Thyroid gland (tissue), 4 donors: ENCODE measurements at regions not wholly inside any gene's neighbourhood (a gene's known extent, or its start where the extent isn't known, plus 50 kb on each side); places are given as distances from the start of the nearest gene placed in this dataset.

Experiments
- DNase-seq, 2 donors: peaks; one replicate each; pipeline ENCODE4 v3.0.0-alpha.2; 2019
- H3K27ac ChIP-seq, 3 donors: fragments of 200-600 bp; sonication (generic); 1 replicate in 2 of 3; 2 replicates in 1 of 3; pipeline ENCODE4 v1.5.1; 2016 to 2019; ENCODE audit warnings: mild to moderate bottlenecking in 1 of 3, moderate library complexity in 1 of 3
- H3K27me3 ChIP-seq: fragments of 200-600 bp; sonication (generic); one replicate; pipeline ENCODE4 v1.5.1; 2019
- H3K36me3 ChIP-seq, 2 donors: fragments of 200-600 bp; sonication (generic); one replicate each; pipeline ENCODE4 v1.5.1; 2016 to 2019
- H3K4me1 ChIP-seq, 2 donors: fragments of 200-600 bp; sonication (generic); one replicate each; pipeline ENCODE4 v1.5.1; 2017 to 2019
- H3K4me3 ChIP-seq, 3 donors: fragments of 200-600 bp; sonication (generic); replicated peaks in 1 of 3; 1 replicate in 2 of 3; 2 replicates in 1 of 3; pipeline ENCODE4 v1.5.1; 2016; ENCODE audit warnings: mild to moderate bottlenecking in 1 of 3
- H3K9me3 ChIP-seq: fragments of 200-600 bp; sonication (generic); one replicate; pipeline ENCODE4 v1.5.1; 2017
- CTCF ChIP-seq, 6 experiments: fragments of 200-600 bp in 3 of 6; fragments of 450-650 bp in 3 of 6; sonication (generic) in 3 of 6; IDR thresholded peaks; one replicate each; pipeline ENCODE4 v1.5.1; 2016 to 2019; ENCODE audit warnings: antibody characterized with exemption in 6 of 6, mild to moderate bottlenecking in 2 of 6, inconsistent platforms in 1 of 6, moderate library complexity in 1 of 6
- POLR2A ChIP-seq, 2 donors: fragments of 450-650 bp; IDR thresholded peaks; one replicate each; pipeline ENCODE4 v1.6.1; 2017; ENCODE audit warnings: antibody characterized with exemption in 2 of 2, mild to moderate bottlenecking in 2 of 2, moderate library complexity in 1 of 2
- WGBS, 2 donors: methylation state at CpG; one replicate each; pipeline ENCODE4 v1.1.5; 2017; 5-methylcytosine and 5-hydroxymethylcytosine counted together
- intact Hi-C: fragments of 100-400 bp; cut with DNase I; formaldehyde crosslinking; loops from one replicate; pipeline ENCODE4 v1.15.1; 2023

GRCh38 chr18:3380384-3380961 is 69.5 kb upstream of the TGIF1 start:
- no peak for DNase-seq
- no peak overlapping the region for H3K27ac ChIP-seq
- intact Hi-C loops = no loop called here
- no peaks in the 10 kb centered on the region for H3K9me3 ChIP-seq
- H3K36me3 ChIP-seq = no peaks in the 10 kb centered on the region
- peaks cover 0 to 5% of the 10 kb centered on the region in 2 donors for H3K4me1 ChIP-seq
- WGBS, 2 donors = 69 to 75% methylated on average over 10 of the region's 10 CpGs
- no peaks in the 10 kb centered on the region for H3K27me3 ChIP-seq
- no peak overlapping the region for H3K4me3 ChIP-seq
- TF ChIP-seq POLR2A (IDR thresholded peaks at IDR 0.05) = no peak
- TF ChIP-seq CTCF (IDR thresholded peaks at IDR 0.05) = no peak

- no peak for TF ChIP-seq CTCF (IDR thresholded peaks at IDR 0.05)
- TF ChIP-seq POLR2A (IDR thresholded peaks at IDR 0.05) = no peak
- H3K36me3 ChIP-seq = no peaks in the 10 kb centered on the region
- no peaks in the 10 kb centered on the region for H3K27me3 ChIP-seq
- intact Hi-C loops = no loop called here
- H3K4me3 ChIP-seq = no peak overlapping the region
- H3K9me3 ChIP-seq = no peaks in the 10 kb centered on the region
- H3K4me1 ChIP-seq = peaks cover 0 to 5% of the 10 kb centered on the region in 2 donors
- 73 to 76% methylated on average over 5 of the region's 5 CpGs for WGBS, 2 donors
- DNase-seq = no peak
- H3K27ac ChIP-seq = no peak overlapping the region
Observed at GRCh38 chr18:3383381-3383915, 66.5 kb upstream of the TGIF1 start.

GRCh38 chr18:3384664-3385563 is 65.1 kb upstream of the TGIF1 start:
- WGBS, 2 donors = 75 to 84% methylated on average over 11 of the region's 11 CpGs
- no peaks in the 10 kb centered on the region for H3K27me3 ChIP-seq
- intact Hi-C loops = no loop called here
- H3K36me3 ChIP-seq = no peaks in the 10 kb centered on the region
- DNase-seq = no peak
- H3K9me3 ChIP-seq = no peaks in the 10 kb centered on the region
- no peak overlapping the region for H3K27ac ChIP-seq
- H3K4me3 ChIP-seq = no peak overlapping the region
- H3K4me1 ChIP-seq = peaks cover 0 to 5% of the 10 kb centered on the region in 2 donors
- TF ChIP-seq CTCF (IDR thresholded peaks at IDR 0.05) (no peak), POLR2A (IDR thresholded peaks at IDR 0.05) (no peak)

- Histone ChIP-seq H3K27me3 (no peaks in the 10 kb centered on the region), H3K36me3 (no peaks in the 10 kb centered on the region), H3K4me1 (peaks cover 0 to 5% of the 10 kb centered on the region in 2 donors), H3K4me3 (no peak overlapping the region), H3K9me3 (no peaks in the 10 kb centered on the region), H3K27ac (no peak overlapping the region)
- intact Hi-C loops = no loop called here
- 100% methylated on average over 1 of the region's 1 CpG for WGBS, 2 donors
- TF ChIP-seq CTCF (IDR thresholded peaks at IDR 0.05) = no peak
- no peak for TF ChIP-seq POLR2A (IDR thresholded peaks at IDR 0.05)
- DNase-seq = no peak
Observed at GRCh38 chr18:3388323-3388722, 61.6 kb upstream of the TGIF1 start.

- H3K4me3 ChIP-seq = no peak overlapping the region
- H3K27ac ChIP-seq = no peak overlapping the region
- no peaks in the 10 kb centered on the region for H3K36me3 ChIP-seq
- TF ChIP-seq POLR2A (IDR thresholded peaks at IDR 0.05) (no peak), CTCF (IDR thresholded peaks at IDR 0.05) (no peak)
- WGBS, 2 donors = 66 to 72% methylated on average over 4 of the region's 4 CpGs
- no peaks in the 10 kb centered on the region for H3K27me3 ChIP-seq
- H3K4me1 ChIP-seq = peaks cover 0 to 5% of the 10 kb centered on the region in 2 donors
- DNase-seq = no peak
- no peaks in the 10 kb centered on the region for H3K9me3 ChIP-seq
- intact Hi-C loops = no loop called here
Observed at GRCh38 chr18:3388980-3389379, 61.0 kb upstream of the TGIF1 start.
